HG03469 (cell line): ENCODE measurements at regions not wholly inside any gene's neighbourhood (a gene's known extent, or its start where the extent isn't known, plus 50 kb on each side); places are given as distances from the start of the nearest gene placed in this dataset.
A peak's percentile ranks its signal among the peaks of the same experiment; 100 is the strongest.
"Not testable (repeated sequence)": the region's sequence is repeated elsewhere in the genome, so short reads cannot be mapped to it uniquely, and the experiment has no call there.

Source experiments
- ATAC-seq: cut with Tn5 transposase; IDR thresholded peaks from one replicate; pipeline ENCODE4 v1.9.1; 2021; ENCODE audit warnings: mild to moderate bottlenecking, moderate library complexity, moderate number of reproducible peaks; ENCODE audit not compliant: unreplicated experiment

GRCh38 chr2:76697439-76697838 lies 824.7 kb downstream of the LRRTM4 start:
- ATAC-seq, result not testable (repeated sequence)

- ATAC-seq, result no peak
These were observed 829.3 kb downstream of the LRRTM4 start for GRCh38 chr2:76692908-76693307.

GRCh38 chr2:76688732-76689131 lies 833.4 kb downstream of the LRRTM4 start:
- ATAC-seq, result no peak

- ATAC-seq, result no peak
These were observed 834.3 kb downstream of the LRRTM4 start for GRCh38 chr2:76687923-76688322.

- ATAC-seq, result no peak
These were observed 837.4 kb downstream of the LRRTM4 start for GRCh38 chr2:76684756-76685155.

- ATAC-seq, result no peak
These were observed 843.2 kb downstream of the LRRTM4 start for GRCh38 chr2:76679025-76679396.

- ATAC-seq, result no peak
These were observed 843.7 kb downstream of the LRRTM4 start for GRCh38 chr2:76678383-76679024.

- no peak for ATAC-seq
These were observed 847.0 kb downstream of the LRRTM4 start for GRCh38 chr2:76675212-76675611.

GRCh38 chr2:76672798-76673197 lies 849.4 kb downstream of the LRRTM4 start:
- no peak for ATAC-seq

GRCh38 chr2:76669966-76670465 lies 852.2 kb downstream of the LRRTM4 start:
- no peak for ATAC-seq

GRCh38 chr2:76668279-76668678 lies 853.9 kb downstream of the LRRTM4 start:
- ATAC-seq, result no peak

- no peak for ATAC-seq
These were observed 854.3 kb downstream of the LRRTM4 start for GRCh38 chr2:76667821-76668271.

GRCh38 chr2:76642129-76642528 lies 880.0 kb downstream of the LRRTM4 start:
- no peak for ATAC-seq

- no peak for ATAC-seq
These were observed 880.7 kb downstream of the LRRTM4 start for GRCh38 chr2:76641506-76641905.

- ATAC-seq, result no peak
These were observed 881.3 kb downstream of the LRRTM4 start for GRCh38 chr2:76640905-76641304.

- ATAC-seq, result no peak
These were observed 883.0 kb downstream of the LRRTM4 start for GRCh38 chr2:76639171-76639680.

GRCh38 chr2:76633276-76633921 lies 888.8 kb downstream of the LRRTM4 start:
- no peak for ATAC-seq

GRCh38 chr2:76625101-76625500 lies 897.1 kb downstream of the LRRTM4 start:
- no peak for ATAC-seq

GRCh38 chr2:76613330-76613729 lies 902.6 kb upstream of the GCFC2 start:
- no peak for ATAC-seq

GRCh38 chr2:76612764-76613163 lies 902.0 kb upstream of the GCFC2 start:
- ATAC-seq, result no peak

- no peak for ATAC-seq
These were observed 899.7 kb upstream of the GCFC2 start for GRCh38 chr2:76610451-76610850.

GRCh38 chr2:76599732-76600368 lies 889.1 kb upstream of the GCFC2 start:
- peak; percentile 100 for ATAC-seq
